GM23248 (cell line): ENCODE measurements at regions not wholly inside any gene's neighbourhood (a gene's known extent, or its start where the extent isn't known, plus 50 kb on each side); places are given as distances from the start of the nearest gene placed in this dataset.

Experiments
- EZH2 ChIP-seq: fragments of 200-600 bp; sonication (generic); IDR thresholded peaks from 2 replicates; pipeline ENCODE4 v1.6.1; 2018; ENCODE audit warnings: antibody characterized with exemption, mild to moderate bottlenecking; ENCODE audit not compliant: insufficient read depth, poor library complexity, severe bottlenecking
- EZH2phosphoT487 ChIP-seq: fragments of 200-600 bp; sonication (generic); IDR thresholded peaks from 2 replicates; pipeline ENCODE4 v1.6.1; 2018; ENCODE audit warnings: antibody characterized with exemption, moderate library complexity, mild to moderate bottlenecking, low read depth; ENCODE audit not compliant: insufficient read depth

DNA sequence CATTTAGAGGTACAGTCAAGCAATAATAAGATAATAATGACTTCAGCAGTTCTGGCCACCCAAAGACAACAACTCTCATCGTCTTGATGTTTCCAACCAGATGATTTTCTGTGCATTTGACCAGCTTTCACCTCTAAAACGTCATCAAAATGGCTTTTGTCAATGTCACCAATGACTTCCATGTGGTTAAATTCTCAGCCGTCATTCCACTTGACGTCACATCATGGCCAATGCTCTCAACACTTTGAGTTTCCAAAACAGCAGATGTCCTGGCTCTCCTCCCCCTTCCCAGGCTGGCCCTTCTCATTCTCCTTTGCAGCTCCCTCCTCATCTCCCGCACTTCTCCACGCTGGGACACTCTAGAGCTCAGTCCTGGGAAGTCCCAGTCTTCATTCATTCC lies 258.3 kb downstream of the BCL2 start:
- TF ChIP-seq EZH2 (no peak), EZH2phosphoT487 (no peak)
